Ovary (tissue), 3 donors: ENCODE measurements at regions not wholly inside any gene's neighbourhood (a gene's known extent, or its start where the extent isn't known, plus 50 kb on each side); places are given as distances from the start of the nearest gene placed in this dataset.

Experiments used
- EP300 ChIP-seq: sonication (generic); formaldehyde crosslinking; IDR thresholded peaks from one replicate; pipeline ENCODE4 v1.6.1; 2017; ENCODE audit warnings: antibody characterized with exemption
- POLR2A ChIP-seq: fragments of 450-650 bp; IDR thresholded peaks from one replicate; pipeline ENCODE4 v1.6.1; 2017; ENCODE audit warnings: antibody characterized with exemption, mild to moderate bottlenecking, moderate library complexity
- TF ChIP-seq, protein P1 (sequence below), 3 donors: fragments of 450-650 bp in 2 of 3; fragments of 200-600 bp in 1 of 3; IDR thresholded peaks; one replicate each; pipeline versions ENCODE4 v1.5.1 to v1.8.0; 2016 to 2022; ENCODE audit warnings: antibody characterized with exemption in 3 of 3, mild to moderate bottlenecking in 1 of 3
- donor health status: DM: no; HTN: no; CAD: no.

GRCh38 chr13:56173346-56173745, 967.4 kb upstream of the PRR20A start:
- TF ChIP-seq, protein P1, sequence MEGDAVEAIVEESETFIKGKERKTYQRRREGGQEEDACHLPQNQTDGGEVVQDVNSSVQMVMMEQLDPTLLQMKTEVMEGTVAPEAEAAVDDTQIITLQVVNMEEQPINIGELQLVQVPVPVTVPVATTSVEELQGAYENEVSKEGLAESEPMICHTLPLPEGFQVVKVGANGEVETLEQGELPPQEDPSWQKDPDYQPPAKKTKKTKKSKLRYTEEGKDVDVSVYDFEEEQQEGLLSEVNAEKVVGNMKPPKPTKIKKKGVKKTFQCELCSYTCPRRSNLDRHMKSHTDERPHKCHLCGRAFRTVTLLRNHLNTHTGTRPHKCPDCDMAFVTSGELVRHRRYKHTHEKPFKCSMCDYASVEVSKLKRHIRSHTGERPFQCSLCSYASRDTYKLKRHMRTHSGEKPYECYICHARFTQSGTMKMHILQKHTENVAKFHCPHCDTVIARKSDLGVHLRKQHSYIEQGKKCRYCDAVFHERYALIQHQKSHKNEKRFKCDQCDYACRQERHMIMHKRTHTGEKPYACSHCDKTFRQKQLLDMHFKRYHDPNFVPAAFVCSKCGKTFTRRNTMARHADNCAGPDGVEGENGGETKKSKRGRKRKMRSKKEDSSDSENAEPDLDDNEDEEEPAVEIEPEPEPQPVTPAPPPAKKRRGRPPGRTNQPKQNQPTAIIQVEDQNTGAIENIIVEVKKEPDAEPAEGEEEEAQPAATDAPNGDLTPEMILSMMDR (IDR thresholded peaks at IDR 0.05), result no peak
- TF ChIP-seq EP300 (no peak), POLR2A (no peak)
